Gastroesophageal sphincter (tissue), 4 donors: ENCODE measurements at regions not wholly inside any gene's neighbourhood (a gene's known extent, or its start where the extent isn't known, plus 50 kb on each side); places are given as distances from the start of the nearest gene placed in this dataset.

Experiments
- ATAC-seq: fragments of 150-250 bp; one replicate; pipeline ENCODE4 v1.9.1; 2016; ENCODE audit warnings: mild to moderate bottlenecking, moderate library complexity
- H3K27ac ChIP-seq, 4 donors: fragments of 200-600 bp; sonication (generic) in 3 of 4; 1 replicate in 3 of 4; 2 replicates in 1 of 4; pipeline ENCODE4 v1.5.1; 2016 to 2019
- H3K27me3 ChIP-seq: fragments of 200-600 bp; sonication (generic); one replicate; pipeline ENCODE4 v1.5.1; 2019
- H3K36me3 ChIP-seq, 2 donors: fragments of 200-600 bp; sonication (generic); one replicate each; pipeline ENCODE4 v1.5.1; 2019; ENCODE audit warnings: control low read depth in 1 of 2
- H3K4me1 ChIP-seq, 3 donors: fragments of 200-600 bp; sonication (generic); 1 replicate in 2 of 3; 2 replicates in 1 of 3; pipeline ENCODE4 v1.5.1; 2016 to 2019; ENCODE audit warnings: control low read depth in 2 of 3
- H3K4me3 ChIP-seq, 2 donors: fragments of 200-600 bp; sonication (generic); one replicate each; pipeline ENCODE4 v1.5.1; 2019; ENCODE audit warnings: mild to moderate bottlenecking in 1 of 2, moderate library complexity in 1 of 2
- H3K9me3 ChIP-seq, 3 donors: fragments of 200-600 bp; sonication (generic); one replicate each; pipeline ENCODE4 v1.5.1; 2017 to 2019; ENCODE audit warnings: control low read depth in 2 of 3
- EP300 ChIP-seq: sonication (generic); formaldehyde crosslinking; IDR thresholded peaks from one replicate; pipeline ENCODE4 v1.6.1; 2017; ENCODE audit warnings: antibody characterized with exemption, mild to moderate bottlenecking
- POLR2A ChIP-seq, 2 donors: fragments of 450-650 bp; IDR thresholded peaks; one replicate each; pipeline ENCODE4 v1.6.1; 2017; ENCODE audit warnings: antibody characterized with exemption in 2 of 2, mild to moderate bottlenecking in 2 of 2, moderate library complexity in 1 of 2
- POLR2AphosphoS5 ChIP-seq: sonication (generic); formaldehyde crosslinking; IDR thresholded peaks from one replicate; pipeline ENCODE4 v1.6.1; 2017; ENCODE audit warnings: antibody characterized with exemption
- WGBS, 2 donors: methylation state at CpG; one replicate each; pipeline ENCODE4 v1.1.5; 2018; ENCODE audit warnings: low coverage in 1 of 2; 5-methylcytosine and 5-hydroxymethylcytosine counted together
- TF ChIP-seq, protein P1 (sequence below), 4 experiments: fragments of 200-600 bp in 2 of 4; fragments of 450-650 bp in 2 of 4; sonication (generic) in 1 of 4; IDR thresholded peaks; one replicate each; pipeline ENCODE4 v1.5.1; 2017 to 2019; ENCODE audit warnings: antibody characterized with exemption in 4 of 4, mild to moderate bottlenecking in 2 of 4, moderate library complexity in 2 of 4

DNA sequence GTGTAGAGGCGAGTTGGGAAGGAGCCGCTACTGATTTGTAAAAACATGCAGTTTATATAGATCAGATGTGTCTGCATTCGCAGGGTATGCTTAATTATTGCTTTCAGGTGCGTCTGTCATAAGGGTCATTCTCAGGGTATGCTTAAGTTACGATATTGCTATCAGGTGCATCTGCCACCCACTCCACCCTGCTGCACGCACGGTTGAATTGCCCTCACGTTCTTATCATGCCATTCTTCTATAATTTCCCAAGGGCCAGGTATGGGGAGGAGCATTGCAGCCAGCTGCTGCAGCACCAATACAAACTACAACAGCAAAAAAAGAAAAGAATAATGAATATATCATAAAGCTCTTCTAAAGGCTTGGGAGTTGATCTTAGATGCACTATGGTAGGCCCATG lies 230.0 kb downstream of the KBTBD8 start:
- H3K4me3 ChIP-seq: no peak overlapping the region
- 96 to 100% methylated on average over 4 of the region's 8 CpGs for WGBS, 2 donors
- no peak for TF ChIP-seq POLR2A (IDR thresholded peaks at IDR 0.05)
- TF ChIP-seq, protein P1, sequence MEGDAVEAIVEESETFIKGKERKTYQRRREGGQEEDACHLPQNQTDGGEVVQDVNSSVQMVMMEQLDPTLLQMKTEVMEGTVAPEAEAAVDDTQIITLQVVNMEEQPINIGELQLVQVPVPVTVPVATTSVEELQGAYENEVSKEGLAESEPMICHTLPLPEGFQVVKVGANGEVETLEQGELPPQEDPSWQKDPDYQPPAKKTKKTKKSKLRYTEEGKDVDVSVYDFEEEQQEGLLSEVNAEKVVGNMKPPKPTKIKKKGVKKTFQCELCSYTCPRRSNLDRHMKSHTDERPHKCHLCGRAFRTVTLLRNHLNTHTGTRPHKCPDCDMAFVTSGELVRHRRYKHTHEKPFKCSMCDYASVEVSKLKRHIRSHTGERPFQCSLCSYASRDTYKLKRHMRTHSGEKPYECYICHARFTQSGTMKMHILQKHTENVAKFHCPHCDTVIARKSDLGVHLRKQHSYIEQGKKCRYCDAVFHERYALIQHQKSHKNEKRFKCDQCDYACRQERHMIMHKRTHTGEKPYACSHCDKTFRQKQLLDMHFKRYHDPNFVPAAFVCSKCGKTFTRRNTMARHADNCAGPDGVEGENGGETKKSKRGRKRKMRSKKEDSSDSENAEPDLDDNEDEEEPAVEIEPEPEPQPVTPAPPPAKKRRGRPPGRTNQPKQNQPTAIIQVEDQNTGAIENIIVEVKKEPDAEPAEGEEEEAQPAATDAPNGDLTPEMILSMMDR (IDR thresholded peaks at IDR 0.05): no peak
- no peak for TF ChIP-seq POLR2AphosphoS5
- TF ChIP-seq EP300: no peak
- no peaks in the 10 kb centered on the region for H3K9me3 ChIP-seq
- H3K27me3 ChIP-seq: no peaks in the 10 kb centered on the region
- no peaks in the 10 kb centered on the region for H3K36me3 ChIP-seq
- no peak for ATAC-seq
- no peak overlapping the region for H3K27ac ChIP-seq
- no peaks in the 10 kb centered on the region for H3K4me1 ChIP-seq

- WGBS, 2 donors: 79 to 100% methylated on average over 3 of the region's 3 CpGs
- Histone ChIP-seq H3K27ac (no peak overlapping the region), H3K36me3 (no peaks in the 10 kb centered on the region), H3K9me3 (no peaks in the 10 kb centered on the region), H3K4me1 (no peaks in the 10 kb centered on the region), H3K4me3 (no peak overlapping the region), H3K27me3 (no peaks in the 10 kb centered on the region)
- TF ChIP-seq EP300 (no peak), POLR2A (IDR thresholded peaks at IDR 0.05) (no peak), POLR2AphosphoS5 (no peak)
- TF ChIP-seq, protein P1 (IDR thresholded peaks at IDR 0.05): no peak
- no peak for ATAC-seq
These were observed 234.5 kb downstream of the KBTBD8 start for GRCh38 chr3:67232642-67233041.

DNA sequence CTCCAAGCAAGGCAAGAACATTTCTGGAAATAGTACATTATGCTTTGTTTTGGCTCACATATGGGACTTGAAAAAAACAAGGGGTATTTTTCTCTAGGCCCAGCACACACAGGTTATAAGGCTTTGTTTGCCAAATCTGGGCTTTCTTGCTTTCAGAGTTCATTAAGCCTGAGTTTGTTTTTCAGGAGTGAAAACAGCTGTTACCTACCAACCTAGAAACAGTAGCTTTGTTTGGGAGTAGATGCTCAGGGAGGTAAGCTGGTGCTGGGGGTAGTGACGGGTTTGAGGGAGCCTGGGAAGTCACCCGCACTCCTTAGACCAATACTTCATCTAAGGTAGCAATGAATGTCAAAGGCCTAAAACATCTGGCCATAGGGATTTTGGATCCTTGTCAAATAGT lies 241.2 kb downstream of the KBTBD8 start:
- ATAC-seq: no peak
- WGBS, 2 donors: 100% methylated on average over 1 of the region's 2 CpGs; no CpG with 5 or more reads in 1 of the 2 donors

GRCh38 chr3:67241084-67241483 lies 243.0 kb downstream of the KBTBD8 start:
- WGBS, 2 donors: 60 to 78% methylated on average over 4 of the region's 4 CpGs
- Histone ChIP-seq H3K27ac (no peak overlapping the region), H3K4me3 (no peak overlapping the region), H3K4me1 (no peaks in the 10 kb centered on the region), H3K9me3 (no peaks in the 10 kb centered on the region), H3K27me3 (no peaks in the 10 kb centered on the region), H3K36me3 (no peaks in the 10 kb centered on the region)
- no peak for ATAC-seq
- TF ChIP-seq, protein P1 (IDR thresholded peaks at IDR 0.05): no peak
- no peak for TF ChIP-seq POLR2A (IDR thresholded peaks at IDR 0.05)
- TF ChIP-seq POLR2AphosphoS5: no peak
- TF ChIP-seq EP300: no peak

More for the DNA sequence above, 241.2 kb downstream of the KBTBD8 start:
- TF ChIP-seq, protein P1 (IDR thresholded peaks at IDR 0.05): no peak
- TF ChIP-seq EP300: no peak
- no peak for TF ChIP-seq POLR2AphosphoS5
- no peak for TF ChIP-seq POLR2A (IDR thresholded peaks at IDR 0.05)
- H3K4me3 ChIP-seq: no peak overlapping the region
- H3K27ac ChIP-seq: no peak overlapping the region
- no peaks in the 10 kb centered on the region for H3K4me1 ChIP-seq
- H3K36me3 ChIP-seq: no peaks in the 10 kb centered on the region
- H3K27me3 ChIP-seq: no peaks in the 10 kb centered on the region
- H3K9me3 ChIP-seq: no peaks in the 10 kb centered on the region

DNA sequence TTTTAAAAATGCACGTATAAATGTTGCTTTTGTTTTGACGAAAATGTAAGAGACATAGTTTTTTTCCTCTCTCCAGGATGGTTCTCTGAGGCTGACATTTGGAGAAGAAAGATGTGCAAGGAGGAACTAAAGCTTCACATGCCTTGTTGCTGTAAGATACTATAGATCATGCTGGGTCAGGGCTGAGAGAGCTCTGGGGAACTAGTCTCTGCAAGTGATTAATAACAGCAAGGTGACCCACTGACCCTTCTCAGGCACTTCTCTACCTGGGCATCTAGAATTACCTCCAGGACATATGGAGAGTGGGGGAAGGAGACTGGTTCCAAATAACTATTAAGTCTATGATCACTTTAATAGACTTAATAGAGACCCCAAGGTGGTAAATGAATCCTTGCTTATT lies 246.0 kb downstream of the KBTBD8 start:
- no peak overlapping the region for H3K27ac ChIP-seq
- H3K4me3 ChIP-seq: no peak overlapping the region
- TF ChIP-seq, protein P1 (IDR thresholded peaks at IDR 0.05): no peak
- TF ChIP-seq EP300 (no peak), POLR2AphosphoS5 (no peak), POLR2A (IDR thresholded peaks at IDR 0.05) (no peak)
- 44 to 93% methylated on average over 2 of the region's 2 CpGs for WGBS, 2 donors
- H3K9me3 ChIP-seq: no peaks in the 10 kb centered on the region
- no peaks in the 10 kb centered on the region for H3K4me1 ChIP-seq
- H3K27me3 ChIP-seq: no peaks in the 10 kb centered on the region
- ATAC-seq: no peak
- no peaks in the 10 kb centered on the region for H3K36me3 ChIP-seq
